OCI-LY7 (cell line): ENCODE measurements at regions not wholly inside any gene's neighbourhood (a gene's known extent, or its start where the extent isn't known, plus 50 kb on each side); places are given as distances from the start of the nearest gene placed in this dataset.

Experiments used
- BruUV-seq: library from RNA; stranded (reverse); fragments of 400-500 nt; replicated peaks from 2 replicates; lab custom pipeline; 2021; lab: Mats Ljungman, UMichigan
- CTCF ChIA-PET: fragments of 300-600 bp; sonication (Branson Sonifier 250); formaldehyde crosslinking; loops from one replicate; lab custom pipeline; 2022; ENCODE audit warnings: antibody characterized with exemption; ENCODE audit not compliant: unreplicated experiment; lab: Charles Lee
- POLR2A ChIA-PET: fragments of 300-600 bp; sonication (Branson Sonifier 250); formaldehyde crosslinking; loops from one replicate; lab custom pipeline; 2022; ENCODE audit warnings: antibody characterized with exemption; lab: Charles Lee
- DNase-seq: peaks from one replicate; pipeline ENCODE4 v3.0.0-alpha.2; 2015; ENCODE audit warnings: low spot score
- H2AFZ ChIP-seq: fragments of 200-600 bp; sonication (generic), shearing (Covaris generic); 2 replicates; pipeline ENCODE4 v1.6.1; 2014; ENCODE audit warnings: mild to moderate bottlenecking, antibody characterized with exemption, low read length, moderate library complexity
- H3K27ac ChIP-seq: fragments of 200-600 bp; sonication (generic); 2 replicates; pipeline ENCODE4 v1.5.1; 2014; ENCODE audit warnings: mixed run types, low read depth, mild to moderate bottlenecking, moderate library complexity, low read length, inconsistent platforms; ENCODE audit not compliant: poor library complexity, severe bottlenecking
- H3K36me3 ChIP-seq: fragments of 200-600 bp; sonication (generic); 2 replicates; pipeline ENCODE4 v1.6.1; 2014; ENCODE audit warnings: mild to moderate bottlenecking, antibody characterized with exemption, low read length, moderate library complexity, mixed read lengths; ENCODE audit not compliant: insufficient read depth
- H3K4me1 ChIP-seq: fragments of 200-600 bp; sonication (generic); 2 replicates; pipeline ENCODE4 v1.5.1; 2014; ENCODE audit warnings: mild to moderate bottlenecking, low read length; ENCODE audit not compliant: insufficient read depth, poor library complexity, severe bottlenecking
- H3K4me2 ChIP-seq: fragments of 200-600 bp; sonication (generic); 2 replicates; pipeline ENCODE4 v1.6.1; 2014; ENCODE audit warnings: mild to moderate bottlenecking, low read length
- H3K4me3 ChIP-seq: fragments of 200-600 bp; sonication (generic); 2 replicates; pipeline ENCODE4 v1.5.1; 2014; ENCODE audit warnings: mild to moderate bottlenecking, low read depth, low read length; ENCODE audit not compliant: poor library complexity, severe bottlenecking
- H3K79me2 ChIP-seq: fragments of 200-600 bp; sonication (generic); 2 replicates; pipeline ENCODE4 v1.6.1; 2016; ENCODE audit warnings: low read depth, mild to moderate bottlenecking, low read length, moderate library complexity, mixed read lengths; ENCODE audit not compliant: insufficient read depth
- H3K9me2 ChIP-seq: fragments of 200-600 bp; sonication (generic); 2 replicates; pipeline ENCODE4 v1.6.1; 2016; ENCODE audit warnings: mild to moderate bottlenecking, low read length, mixed read lengths; ENCODE audit not compliant: insufficient read depth
- H3K9me3 ChIP-seq: fragments of 200-600 bp; sonication (generic); 2 replicates; pipeline ENCODE4 v1.6.1; 2014; ENCODE audit warnings: mild to moderate bottlenecking, mixed run types, low read length, mixed read lengths
- H4K20me1 ChIP-seq: fragments of 200-600 bp; sonication (generic); 2 replicates; pipeline ENCODE4 v1.6.1; 2014; ENCODE audit warnings: mild to moderate bottlenecking, antibody characterized with exemption, low read length, moderate library complexity, mixed read lengths; ENCODE audit not compliant: insufficient read depth
- CTCF ChIP-seq: fragments of 200-600 bp; sonication (generic); conservative IDR thresholded peaks from 2 replicates; pipeline ENCODE4 v1.5.1; 2014; ENCODE audit warnings: mild to moderate bottlenecking, antibody characterized with exemption, low read length, moderate library complexity, mixed read lengths
- EZH2phosphoT487 ChIP-seq: fragments of 200-600 bp; sonication (generic); IDR thresholded peaks from 2 replicates; pipeline ENCODE4 v1.6.1; 2018; ENCODE audit warnings: low read depth, borderline replicate concordance, mild to moderate bottlenecking, mixed run types, antibody characterized with exemption, low read length, moderate library complexity, mixed read lengths
- intact Hi-C: fragments of 100-400 bp; cut with micrococcal nuclease; formaldehyde crosslinking; loops from one replicate; pipeline ENCODE4 v1.10.0; 2022; ENCODE audit not compliant: unreplicated experiment

- H4K20me1 ChIP-seq: no peaks in the 10 kb centered on the region
- POLR2A ChIA-PET: interaction anchor here (0.6 kb wide), 1 partner anchor 304 kb away, joined by 3 read pairs; no protein-coding TSS in a partner anchor
- TF ChIP-seq CTCF: no peak
- no peak for TF ChIP-seq EZH2phosphoT487
- no peaks in the 10 kb centered on the region for H3K9me3 ChIP-seq
- H2AFZ ChIP-seq: no peak overlapping the region
- intact Hi-C loops: no loop called here
- no peaks in the 10 kb centered on the region for H3K9me2 ChIP-seq
- DNase-seq: no peak
- H3K4me2 ChIP-seq: no peak overlapping the region
- no peak overlapping the region for H3K4me3 ChIP-seq
- no peak overlapping the region for H3K27ac ChIP-seq
- BruUV-seq: no TSS peak
- no peaks in the 10 kb centered on the region for H3K36me3 ChIP-seq
- H3K4me1 ChIP-seq: peaks cover 18% of the 10 kb centered on the region
- CTCF ChIA-PET: no interaction called here
- no peaks in the 10 kb centered on the region for H3K79me2 ChIP-seq
These were observed 73.0 kb upstream of the ARL4C start for GRCh38 chr2:234569776-234570430.

GRCh38 chr2:234566622-234567021, 69.7 kb upstream of the ARL4C start:
- intact Hi-C loops: no loop called here
- BruUV-seq: no TSS peak
- TF ChIP-seq EZH2phosphoT487: no peak
- no peak for TF ChIP-seq CTCF
- no peaks in the 10 kb centered on the region for H3K36me3 ChIP-seq
- ChIA-PET POLR2A (interaction anchor here (0.6 kb wide), 1 partner anchor 84 kb away, joined by 3 read pairs; no protein-coding TSS in a partner anchor), CTCF (no interaction called here)
- H3K4me1 ChIP-seq: peaks cover 17% of the 10 kb centered on the region
- H3K27ac ChIP-seq: no peak overlapping the region
- no peaks in the 10 kb centered on the region for H4K20me1 ChIP-seq
- DNase-seq: no peak
- H2AFZ ChIP-seq: no peak overlapping the region
- H3K4me2 ChIP-seq: no peak overlapping the region
- no peaks in the 10 kb centered on the region for H3K79me2 ChIP-seq
- no peak overlapping the region for H3K4me3 ChIP-seq
- no peaks in the 10 kb centered on the region for H3K9me2 ChIP-seq
- no peaks in the 10 kb centered on the region for H3K9me3 ChIP-seq

GRCh38 chr2:234565842-234566619, 69.2 kb upstream of the ARL4C start:
- H3K27ac ChIP-seq: no peak overlapping the region
- no TSS peak for BruUV-seq
- H3K4me1 ChIP-seq: peaks cover 12% of the 10 kb centered on the region
- intact Hi-C loops: no loop called here
- H3K36me3 ChIP-seq: no peaks in the 10 kb centered on the region
- ChIA-PET POLR2A (interaction anchor here (0.6 kb wide), 2 partner anchors 83 to 120 kb away, joined by 3 read pairs; no protein-coding TSS in a partner anchor), CTCF (interaction anchor here (0.6 kb wide), 1 partner anchor 22 kb away, joined by 3 read pairs; no protein-coding TSS in a partner anchor)
- H3K4me3 ChIP-seq: no peak overlapping the region
- H3K4me2 ChIP-seq: no peak overlapping the region
- TF ChIP-seq CTCF: no peak
- TF ChIP-seq EZH2phosphoT487: no peak
- no peaks in the 10 kb centered on the region for H3K9me3 ChIP-seq
- no peak for DNase-seq
- H4K20me1 ChIP-seq: no peaks in the 10 kb centered on the region
- H3K9me2 ChIP-seq: no peaks in the 10 kb centered on the region
- no peaks in the 10 kb centered on the region for H3K79me2 ChIP-seq
- H2AFZ ChIP-seq: no peak overlapping the region
